NCI-H146 (cell line): ENCODE measurements at regions not wholly inside any gene's neighbourhood (a gene's known extent, or its start where the extent isn't known, plus 50 kb on each side); places are given as distances from the start of the nearest gene placed in this dataset.
"Not testable (repeated sequence)": the region's sequence is repeated elsewhere in the genome, so short reads cannot be mapped to it uniquely, and the experiment has no call there.

ENCODE experiments used
- DNase-seq: peaks from one replicate; lab custom pipeline; 2025; lab: John Stamatoyannopoulos, UW

- DNase-seq: no peak
Observed at GRCh38 chr14:25699981-25700380, 650.0 kb upstream of the STXBP6 start.

GRCh38 chr14:25698111-25698510 is 648.2 kb upstream of the STXBP6 start:
- DNase-seq: no peak

GRCh38 chr14:25696176-25696575 is 646.2 kb upstream of the STXBP6 start:
- DNase-seq: no peak

GRCh38 chr14:25685004-25685403 is 635.1 kb upstream of the STXBP6 start:
- DNase-seq: no peak

GRCh38 chr14:25680934-25681333 is 631.0 kb upstream of the STXBP6 start:
- DNase-seq: no peak

- not testable (repeated sequence) for DNase-seq
Observed at GRCh38 chr14:25680511-25680910, 630.6 kb upstream of the STXBP6 start.

GRCh38 chr14:25677111-25677510 is 627.2 kb upstream of the STXBP6 start:
- DNase-seq: no peak

- DNase-seq: no peak
Observed at GRCh38 chr14:25667387-25667786, 617.4 kb upstream of the STXBP6 start.

GRCh38 chr14:25666877-25667276 is 616.9 kb upstream of the STXBP6 start:
- no peak for DNase-seq

GRCh38 chr14:25658988-25659387 is 609.0 kb upstream of the STXBP6 start:
- no peak for DNase-seq

GRCh38 chr14:25630447-25630846 is 580.5 kb upstream of the STXBP6 start:
- DNase-seq: no peak

GRCh38 chr14:25628978-25629377 is 579.0 kb upstream of the STXBP6 start:
- DNase-seq: no peak

GRCh38 chr14:25628390-25628789 is 578.4 kb upstream of the STXBP6 start:
- DNase-seq: no peak

- no peak for DNase-seq
Observed at GRCh38 chr14:25626986-25627385, 577.0 kb upstream of the STXBP6 start.

GRCh38 chr14:25622763-25623162 is 572.8 kb upstream of the STXBP6 start:
- no peak for DNase-seq

GRCh38 chr14:25620515-25620914 is 570.6 kb upstream of the STXBP6 start:
- no peak for DNase-seq

GRCh38 chr14:25615174-25615573 is 565.2 kb upstream of the STXBP6 start:
- no peak for DNase-seq

- peak; percentile 13 for DNase-seq
Observed at GRCh38 chr14:25607192-25607591, 557.2 kb upstream of the STXBP6 start.

- DNase-seq: no peak
Observed at GRCh38 chr14:25602106-25602505, 552.2 kb upstream of the STXBP6 start.

GRCh38 chr14:25588751-25589150 is 538.8 kb upstream of the STXBP6 start:
- DNase-seq: no peak

GRCh38 chr14:25574628-25575325 is 524.8 kb upstream of the STXBP6 start:
- no peak for DNase-seq

GRCh38 chr14:25570483-25570882 is 520.5 kb upstream of the STXBP6 start:
- no peak for DNase-seq

GRCh38 chr14:25557466-25557865 is 507.5 kb upstream of the STXBP6 start:
- no peak for DNase-seq

- DNase-seq: no peak
Observed at GRCh38 chr14:25552826-25553225, 502.9 kb upstream of the STXBP6 start.
